ENCODE measurements at regions not wholly inside any gene's neighbourhood (a gene's known extent, or its start where the extent isn't known, plus 50 kb on each side); places are given as distances from the start of the nearest gene placed in this dataset.

- TF ChIP-seq LEF1 (IDR thresholded peaks at IDR 0.05; ENCODE audit: borderline replicate concordance) (no peak), TARDBP (IDR thresholded peaks at IDR 0.05) (no peak), BHLHE40 (IDR thresholded peaks at IDR 0.05; ENCODE audit: borderline replicate concordance) (no peak), SUZ12 (IDR thresholded peaks at IDR 0.05) (no peak), FOXK2 (IDR thresholded peaks at IDR 0.05) (no peak), FOXA1 (IDR thresholded peaks at IDR 0.05) (no peak)
Measured at GRCh38 chr18:46398005-46398404, 259.0 kb downstream of the LOXHD1 start.
